H1 (cell line): ENCODE measurements at regions not wholly inside any gene's neighbourhood (a gene's known extent, or its start where the extent isn't known, plus 50 kb on each side); places are given as distances from the start of the nearest gene placed in this dataset.

Source experiments
- CTCF ChIA-PET: fragments of 300-600 bp; sonication (Branson Sonifier 250); formaldehyde crosslinking; loops from one replicate; lab custom pipeline; 2021; ENCODE audit not compliant: partially characterized antibody; lab: Charles Lee
- POLR2A ChIA-PET: fragments of 300-600 bp; sonication (Branson Sonifier 250); formaldehyde crosslinking; loops from one replicate; lab custom pipeline; 2021; ENCODE audit warnings: inconsistent platforms; ENCODE audit not compliant: partially characterized antibody; lab: Charles Lee
- DNase-seq, 2 experiments: peaks; one replicate each; pipeline versions ENCODE4 v3.0.0 to v3.0.0-alpha.2; 2010 to 2022; ENCODE audit warnings: low spot score in 2 of 2, low read depth in 1 of 2, mixed read lengths in 1 of 2
- FAIRE-seq: peaks from 2 replicates; lab custom pipeline; 2011; peaks lifted over from hg19 to GRCh38; lab: Jason Lieb, UNC
- H2AFZ ChIP-seq: 2 replicates; pipeline ENCODE4 v1.8.1; 2012; ENCODE audit warnings: low read length, inconsistent platforms
- H2AK5ac ChIP-seq: 2 replicates; pipeline ENCODE4 v1.6.1; 2013; ENCODE audit warnings: low read depth, low read length
- H2BK120ac ChIP-seq: replicated peaks from 2 replicates; pipeline ENCODE3; 2013; ENCODE audit warnings: low read depth, low read length, inconsistent platforms
- H2BK12ac ChIP-seq: 2 replicates; pipeline ENCODE4 v1.6.1; 2013; ENCODE audit warnings: low read depth, low read length
- H2BK15ac ChIP-seq: 2 replicates; pipeline ENCODE4 v1.6.1; 2013; ENCODE audit warnings: low read length
- H2BK20ac ChIP-seq: 2 replicates; pipeline ENCODE4 v1.6.1; 2013; ENCODE audit warnings: low read length
- H2BK5ac ChIP-seq: 2 replicates; pipeline ENCODE4 v1.6.1; 2013; ENCODE audit warnings: low read depth, low read length
- H3K14ac ChIP-seq: 2 replicates; pipeline ENCODE4 v1.6.1; 2013; ENCODE audit warnings: inconsistent platforms; ENCODE audit not compliant: insufficient read length
- H3K18ac ChIP-seq: 2 replicates; pipeline ENCODE4 v1.6.1; 2013; ENCODE audit warnings: low read length; ENCODE audit errors: extremely low read depth
- H3K23ac ChIP-seq: 2 replicates; pipeline ENCODE4 v1.6.1; 2013; ENCODE audit warnings: inconsistent platforms; ENCODE audit not compliant: insufficient read length
- H3K23me2 ChIP-seq: 2 replicates; pipeline ENCODE4 v1.6.1; 2013; ENCODE audit warnings: low read depth, low read length
- H3K27ac ChIP-seq: 2 replicates; pipeline ENCODE4 v1.6.1; 2011; ENCODE audit warnings: low read depth, low read length, inconsistent platforms
- H3K27me3 ChIP-seq, 4 experiments: replicated peaks in 1 of 4; 1 replicate in 1 of 4; 2 replicates in 3 of 4; pipeline versions ENCODE4 v1.6.1 to v1.8.1; 2011 to 2013; ENCODE audit warnings: low read length in 3 of 4, mild to moderate bottlenecking in 3 of 4, inconsistent platforms in 2 of 4, mixed read lengths in 2 of 4, moderate library complexity in 1 of 4; ENCODE audit not compliant: control insufficient read depth in 3 of 4, insufficient read depth in 3 of 4; ENCODE audit errors: extremely low read depth in 1 of 4
- H3K36me3 ChIP-seq, 4 experiments: 2 replicates each; pipeline versions ENCODE4 v1.6.1 to v1.8.1; 2011 to 2013; ENCODE audit warnings: mild to moderate bottlenecking in 4 of 4, low read length in 3 of 4, moderate library complexity in 2 of 4, control low read depth in 1 of 4, inconsistent platforms in 1 of 4; ENCODE audit not compliant: insufficient read depth in 4 of 4, control insufficient read depth in 2 of 4
- H3K4ac ChIP-seq: replicated peaks from 2 replicates; pipeline ENCODE3; 2013; ENCODE audit warnings: low read length, low read depth, mixed read lengths, inconsistent platforms; ENCODE audit not compliant: insufficient read length
- H3K4me1 ChIP-seq, 4 experiments: replicated peaks in 1 of 4; 1 replicate in 1 of 4; 2 replicates in 3 of 4; pipeline versions ENCODE4 v1.6.1 to v1.8.1; 2011 to 2013; ENCODE audit warnings: low read length in 3 of 4, inconsistent platforms in 2 of 4, mixed read lengths in 1 of 4; ENCODE audit not compliant: insufficient read depth in 4 of 4, control insufficient read depth in 3 of 4
- H3K4me2 ChIP-seq, 2 experiments: 2 replicates each; pipeline versions ENCODE4 v1.6.1 to v1.8.1; 2011 to 2013; ENCODE audit warnings: low read depth in 2 of 2, low read length in 2 of 2, control low read depth in 1 of 2, inconsistent platforms in 1 of 2, mild to moderate bottlenecking in 1 of 2; ENCODE audit not compliant: insufficient read depth in 1 of 2
- H3K4me3 ChIP-seq, 4 experiments: fragments of 200-600, 300-600 bp in 1 of 4; sonication (generic), shearing (Covaris generic), sonication (Bioruptor Twin) in 1 of 4; 2 replicates each; pipeline versions ENCODE4 v1.5.1 to v1.8.1; 2011 to 2016; ENCODE audit warnings: low read length in 4 of 4, low read depth in 3 of 4, control low read depth in 2 of 4, inconsistent platforms in 2 of 4, mild to moderate bottlenecking in 2 of 4, mixed read lengths in 1 of 4, moderate library complexity in 1 of 4; ENCODE audit not compliant: insufficient read depth in 2 of 4; ENCODE audit errors: extremely low read depth in 1 of 4
- H3K56ac ChIP-seq: replicated peaks from 2 replicates; pipeline ENCODE3; 2013; ENCODE audit warnings: low read depth, mild to moderate bottlenecking, mixed read lengths, low read length, inconsistent platforms; ENCODE audit not compliant: insufficient read length
- H3K79me1 ChIP-seq: 2 replicates; pipeline ENCODE4 v1.6.1; 2013; ENCODE audit warnings: low read depth, low read length, control low read depth
- H3K79me2 ChIP-seq, 2 experiments: 2 replicates each; pipeline versions ENCODE4 v1.6.1 to v1.8.1; 2012 to 2013; ENCODE audit warnings: low read length in 2 of 2, mild to moderate bottlenecking in 2 of 2, inconsistent platforms in 1 of 2; ENCODE audit not compliant: insufficient read depth in 2 of 2, control insufficient read depth in 1 of 2
- H3K9ac ChIP-seq, 4 experiments: replicated peaks in 1 of 4; 1 replicate in 1 of 4; 2 replicates in 3 of 4; pipeline versions ENCODE4 v1.6.1 to v1.8.1; 2011 to 2013; ENCODE audit warnings: low read depth in 3 of 4, low read length in 3 of 4, control low read depth in 2 of 4, mild to moderate bottlenecking in 2 of 4, moderate library complexity in 2 of 4, inconsistent platforms in 1 of 4; ENCODE audit errors: extremely low read depth in 1 of 4
- H3K9me3 ChIP-seq, 2 experiments: 2 replicates each; pipeline versions ENCODE4 v1.6.1 to v1.8.1; 2012 to 2013; ENCODE audit warnings: mild to moderate bottlenecking in 2 of 2, moderate library complexity in 2 of 2, control low read depth in 1 of 2, inconsistent platforms in 1 of 2, low read depth in 1 of 2, low read length in 1 of 2, mixed read lengths in 1 of 2; ENCODE audit not compliant: insufficient read depth in 2 of 2
- H4K20me1 ChIP-seq, 2 experiments: replicated peaks in 1 of 2; 2 replicates each; pipeline versions ENCODE3 to v1.8.1; 2011 to 2013; ENCODE audit warnings: inconsistent platforms in 2 of 2, low read length in 2 of 2, mild to moderate bottlenecking in 1 of 2; ENCODE audit not compliant: insufficient read depth in 2 of 2, control insufficient read depth in 1 of 2
- H4K5ac ChIP-seq: 2 replicates; pipeline ENCODE4 v1.6.1; 2013; ENCODE audit warnings: low read length, low read depth, mixed read lengths, inconsistent platforms; ENCODE audit not compliant: insufficient read length
- H4K8ac ChIP-seq: 2 replicates; pipeline ENCODE4 v1.8.0; 2013; ENCODE audit warnings: mild to moderate bottlenecking, moderate library complexity, low read length, inconsistent platforms; ENCODE audit not compliant: insufficient read depth; ENCODE audit errors: extremely low read depth
- H4K91ac ChIP-seq: replicated peaks from 2 replicates; pipeline ENCODE3; 2013; ENCODE audit warnings: low read length, mixed read lengths, inconsistent platforms; ENCODE audit not compliant: insufficient read length
- CHD2 ChIP-seq: IDR thresholded peaks from 2 replicates; pipeline ENCODE4 v1.6.1; 2012; ENCODE audit warnings: low read length, improper control_type of control experiment
- CTCF ChIP-seq, 3 experiments: IDR thresholded peaks; 1 replicate in 2 of 3; 2 replicates in 1 of 3; pipeline versions ENCODE4 v1.5.1 to v1.6.1; 2011; ENCODE audit warnings: low read length in 3 of 3, mild to moderate bottlenecking in 3 of 3, inconsistent platforms in 2 of 3, low read depth in 1 of 3, moderate library complexity in 1 of 3; ENCODE audit not compliant: insufficient read depth in 1 of 3; ENCODE audit errors: control extremely low read depth in 1 of 3
- E2F6 ChIP-seq: IDR thresholded peaks from 2 replicates; pipeline ENCODE4 v1.6.1; 2012; ENCODE audit warnings: inconsistent platforms
- KDM4A ChIP-seq: IDR thresholded peaks from one replicate; pipeline ENCODE4 v1.7.1; 2012; ENCODE audit warnings: low read depth, mild to moderate bottlenecking, moderate library complexity, low read length, inconsistent platforms; ENCODE audit not compliant: severe bottlenecking
- PHF8 ChIP-seq: fragments of 200-600 bp; sonication (generic); conservative IDR thresholded peaks from 2 replicates; pipeline ENCODE4 v1.7.1; 2012; ENCODE audit warnings: low read depth, mild to moderate bottlenecking, inconsistent platforms, low read length, moderate library complexity
- POLR2A ChIP-seq, 2 experiments: IDR thresholded peaks; 1 replicate in 1 of 2; 2 replicates in 1 of 2; pipeline ENCODE4 v1.6.1; 2011; ENCODE audit warnings: low read depth in 2 of 2, low read length in 2 of 2, mild to moderate bottlenecking in 2 of 2; ENCODE audit errors: control extremely low read depth in 1 of 2
- SIRT6 ChIP-seq: IDR thresholded peaks from one replicate; pipeline ENCODE4 v1.7.1; 2012; ENCODE audit warnings: low read length, inconsistent platforms
- SP4 ChIP-seq: IDR thresholded peaks from 2 replicates; pipeline ENCODE4 v1.6.1; 2012; ENCODE audit warnings: low read length, inconsistent platforms
- SRF ChIP-seq: IDR thresholded peaks from 2 replicates; pipeline ENCODE4 v1.6.1; 2011; ENCODE audit warnings: mild to moderate bottlenecking, low read depth, low read length, moderate library complexity
- WGBS, 2 experiments: shearing (Covaris generic) in 1 of 2; methylation state at CpG; one replicate each; pipeline versions ENCODE4 v1.1.6 to v1.1.7; 2013 to 2015; ENCODE audit warnings: low lambda C conversion rate in 2 of 2, mixed read lengths in 2 of 2, inconsistent platforms in 1 of 2, low coverage in 1 of 2, missing lambda C conversion rate in 1 of 2; ENCODE audit not compliant: insufficient replicate concordance in 2 of 2, insufficient coverage in 1 of 2, insufficient read length in 1 of 2; ENCODE audit errors: extremely low coverage in 1 of 2, missing lambda C conversion rate in 1 of 2; 5-methylcytosine and 5-hydroxymethylcytosine counted together

DNA sequence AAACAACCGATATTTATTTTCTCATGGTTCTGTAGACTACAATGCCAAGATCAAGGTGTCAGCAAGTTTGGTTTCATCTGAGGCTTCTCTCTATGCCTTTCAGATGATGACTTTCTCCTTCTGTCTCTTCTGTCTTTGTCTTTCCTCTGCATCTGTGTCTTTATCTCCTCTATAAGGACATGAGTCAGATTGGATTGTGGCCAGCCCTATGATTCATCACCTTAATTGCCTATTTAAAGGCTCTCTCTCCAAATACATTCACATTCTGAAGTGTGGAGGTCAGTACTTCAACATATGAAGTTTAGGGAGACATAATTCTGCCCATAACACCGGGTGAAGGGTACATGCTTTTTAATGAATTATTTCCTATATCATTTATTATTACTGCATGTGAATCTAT, 71.2 kb upstream of the CNTNAP5 start:
- no peak for FAIRE-seq
- POLR2A ChIA-PET: no interaction called here

More for the DNA sequence above, 71.2 kb upstream of the CNTNAP5 start:
- Histone ChIP-seq H2BK20ac (no peak overlapping the region), H3K9ac (no peak overlapping the region), H3K4me1 (no peaks in the 10 kb centered on the region), H3K4me2 (no peak overlapping the region), H3K23ac (no peak overlapping the region), H3K18ac (no peak overlapping the region), H3K36me3 (no peaks in the 10 kb centered on the region), H4K5ac (no peak overlapping the region), H2AK5ac (no peak overlapping the region), H2BK12ac (no peak overlapping the region), H3K79me2 (no peaks in the 10 kb centered on the region), H4K91ac (no peak overlapping the region), H3K23me2 (no peaks in the 10 kb centered on the region), H3K79me1 (no peaks in the 10 kb centered on the region), H3K27me3 (no peaks in the 10 kb centered on the region), H3K56ac (no peak overlapping the region), H3K4ac (no peak overlapping the region), H3K9me3 (no peaks in the 10 kb centered on the region), H4K8ac (no peak overlapping the region), H4K20me1 (no peaks in the 10 kb centered on the region), H3K14ac (no peak overlapping the region), H3K4me3 (no peak overlapping the region), H2AFZ (no peak overlapping the region), H2BK120ac (no peak overlapping the region), H2BK5ac (no peak overlapping the region), H2BK15ac (no peak overlapping the region), H3K27ac (no peak overlapping the region)
- CTCF ChIA-PET: interaction anchor here (0.9 kb wide), 1 partner anchor 145 kb away, joined by 3 read pairs; no protein-coding TSS in a partner anchor
- DNase-seq: no peak
- TF ChIP-seq KDM4A: no peak
- no peak for TF ChIP-seq CTCF (IDR thresholded peaks at IDR 0.05; ENCODE audit: control extremely low read depth in 1 of 3, insufficient read depth in 1 of 3, low read depth in 1 of 3, low read length in 3 of 3)
- TF ChIP-seq E2F6: no peak
- TF ChIP-seq SIRT6: no peak
- no peak for TF ChIP-seq PHF8
- no peak for TF ChIP-seq SRF
- TF ChIP-seq POLR2A (IDR thresholded peaks at IDR 0.05; ENCODE audit: control extremely low read depth in 1 of 2, low read depth in 2 of 2, low read length in 2 of 2): no peak
- TF ChIP-seq CHD2: no peak
- TF ChIP-seq SP4: no peak
- WGBS, 2 experiments: 94% methylated on average over 2 of the region's 2 CpGs; no CpG with 5 or more reads in 1 of the 2 experiments
